OCI-M1 (cell line): ENCODE measurements at regions not wholly inside any gene's neighbourhood (a gene's known extent, or its start where the extent isn't known, plus 50 kb on each side); places are given as distances from the start of the nearest gene placed in this dataset.

Source experiments
- DNase-seq: peaks from one replicate; lab custom pipeline; 2025; lab: John Stamatoyannopoulos, UW

DNA sequence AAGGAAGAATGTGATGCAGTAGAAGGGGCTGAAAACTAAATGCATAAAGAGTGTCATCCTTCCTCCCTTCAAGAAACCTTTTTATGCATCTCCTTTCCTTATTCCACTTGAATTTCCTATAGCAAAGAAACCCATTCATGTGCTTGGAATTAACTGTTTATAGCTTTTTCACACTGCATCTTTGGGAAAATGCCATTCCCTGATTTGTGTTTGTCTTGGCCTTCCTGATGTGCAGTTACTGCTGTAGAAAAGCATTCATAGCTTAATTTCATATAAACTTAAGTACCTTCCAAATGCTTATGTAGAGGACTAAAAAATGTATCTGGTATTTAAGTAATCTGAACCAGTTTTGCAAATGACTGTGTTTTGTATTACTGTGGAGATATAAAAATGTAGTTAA is 61.8 kb downstream of the SDR9C7 start:
- no peak for DNase-seq

DNA sequence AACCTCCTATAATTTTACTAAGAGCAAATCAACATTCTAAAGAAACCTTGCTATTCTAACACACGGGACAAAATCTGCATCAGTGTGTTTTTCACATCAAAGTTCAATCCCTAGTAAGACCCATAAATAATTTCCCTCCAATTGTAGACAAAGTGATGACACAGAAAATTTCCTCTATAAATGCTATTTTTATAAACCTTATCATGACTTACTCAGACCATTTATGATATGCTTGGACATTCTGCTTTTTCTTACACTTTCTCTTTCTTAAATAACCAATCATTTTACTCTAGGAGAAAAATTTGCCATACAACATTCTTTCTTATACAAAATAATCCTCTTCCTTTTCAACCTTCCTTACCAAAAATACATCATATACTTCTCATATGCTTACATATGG is 67.0 kb downstream of the SDR9C7 start:
- DNase-seq = peak; percentile 62

DNA sequence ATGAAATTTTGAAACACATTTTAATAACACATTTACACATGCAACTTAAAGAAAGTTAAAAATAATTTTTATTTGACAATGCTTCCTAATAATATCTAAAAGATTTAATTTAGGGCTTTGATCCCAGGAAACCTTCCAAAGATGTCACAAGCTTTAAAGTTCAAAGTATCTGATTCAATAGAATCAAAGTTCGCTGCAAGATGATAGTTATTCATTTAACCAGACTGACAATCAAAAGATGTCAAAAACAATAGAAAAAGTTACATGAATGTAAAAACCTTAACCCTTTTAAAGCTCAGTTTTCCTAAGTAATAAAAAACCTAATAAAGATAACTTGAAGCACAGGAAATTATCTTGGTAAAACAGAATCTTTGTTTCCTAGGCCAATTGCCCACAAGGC is 67.7 kb downstream of the SDR9C7 start:
- DNase-seq = no peak

DNA sequence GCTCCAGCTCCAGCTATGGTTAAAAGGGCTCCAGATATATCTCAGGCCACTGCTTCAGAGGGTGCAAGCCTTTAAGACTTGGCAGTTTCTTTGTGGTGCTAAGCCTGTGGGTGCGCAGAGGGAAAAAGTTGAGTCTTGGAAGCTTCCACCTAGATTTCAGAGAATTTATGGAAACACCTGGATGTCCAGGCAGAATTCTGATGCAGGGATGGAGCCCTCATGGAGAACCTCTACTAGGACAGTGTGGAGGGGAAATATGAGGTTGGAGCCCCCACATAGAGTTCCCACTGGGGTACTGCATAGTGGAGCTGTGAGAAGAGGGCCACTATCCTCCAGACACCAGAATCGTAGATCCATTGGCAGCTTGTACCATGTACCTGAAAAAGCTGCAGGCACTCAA is 69.9 kb downstream of the SDR9C7 start:
- no peak for DNase-seq

DNA sequence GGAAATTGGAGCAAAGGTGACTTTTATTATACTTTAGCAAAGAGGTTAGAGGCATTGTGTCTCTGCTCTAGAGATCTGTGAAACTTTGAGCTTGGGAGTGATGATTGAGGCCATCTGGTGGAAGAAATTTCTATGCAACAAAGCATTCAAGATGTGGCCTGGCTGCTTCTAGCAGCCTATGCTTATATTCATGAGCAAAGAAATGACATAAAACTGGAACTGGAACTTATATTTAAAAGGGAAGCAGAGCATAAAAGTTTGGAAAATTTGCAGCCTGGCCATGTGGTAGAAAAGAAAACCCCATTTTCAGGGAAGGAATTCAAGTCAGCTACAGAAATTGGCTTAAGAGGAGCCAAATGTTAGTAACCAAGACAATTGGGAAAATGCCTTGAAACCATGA is 70.4 kb downstream of the SDR9C7 start:
- peak; percentile 33 for DNase-seq

DNA sequence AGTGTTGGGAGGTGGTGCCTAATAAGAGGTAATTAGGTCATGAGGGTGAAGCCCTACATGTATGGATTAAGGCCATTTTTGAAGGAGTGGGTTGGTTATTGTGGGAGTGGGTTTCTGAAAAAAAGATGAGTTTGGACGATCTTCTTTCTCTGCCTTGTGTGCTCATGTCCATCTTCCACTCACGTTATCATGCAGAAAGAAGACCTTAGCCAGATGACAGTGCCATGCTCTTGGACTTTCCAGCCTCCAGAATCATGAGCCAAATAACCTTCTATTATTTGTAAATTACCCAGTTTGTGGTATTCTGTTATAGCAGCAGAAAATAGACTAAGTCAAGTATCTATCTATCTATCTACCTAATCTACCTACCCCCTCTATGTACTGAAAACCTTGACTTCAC is 71.9 kb downstream of the SDR9C7 start:
- DNase-seq = no peak

DNA sequence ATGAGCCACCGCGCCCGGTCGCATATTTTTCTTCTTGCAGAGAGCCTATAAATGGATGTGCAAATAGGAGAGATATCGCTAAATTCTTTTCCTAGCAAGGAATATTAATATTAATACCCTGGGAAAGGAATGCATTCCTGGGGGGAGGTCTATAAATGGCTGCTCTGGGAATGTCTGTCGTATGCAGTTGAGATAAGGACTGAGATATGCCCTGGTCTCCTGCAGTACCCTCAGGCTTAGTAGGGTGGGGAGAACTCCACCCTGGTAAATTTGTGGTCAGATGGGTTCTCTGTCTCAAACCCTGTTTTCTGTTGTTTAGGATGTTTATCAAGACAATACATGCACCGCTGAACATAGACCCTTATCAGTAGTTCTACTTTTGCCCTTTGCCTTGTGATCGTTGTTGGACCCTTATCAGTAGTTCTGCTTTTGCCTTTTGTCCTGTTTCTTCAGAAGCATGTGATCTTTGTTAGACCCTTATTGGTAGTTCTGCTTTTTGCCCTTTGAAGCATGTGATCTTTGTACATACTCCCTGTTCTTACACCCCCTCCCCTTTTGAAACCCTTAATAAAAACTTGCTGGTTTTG is 80.7 kb downstream of the SDR9C7 start:
- DNase-seq = peak; percentile 89

DNA sequence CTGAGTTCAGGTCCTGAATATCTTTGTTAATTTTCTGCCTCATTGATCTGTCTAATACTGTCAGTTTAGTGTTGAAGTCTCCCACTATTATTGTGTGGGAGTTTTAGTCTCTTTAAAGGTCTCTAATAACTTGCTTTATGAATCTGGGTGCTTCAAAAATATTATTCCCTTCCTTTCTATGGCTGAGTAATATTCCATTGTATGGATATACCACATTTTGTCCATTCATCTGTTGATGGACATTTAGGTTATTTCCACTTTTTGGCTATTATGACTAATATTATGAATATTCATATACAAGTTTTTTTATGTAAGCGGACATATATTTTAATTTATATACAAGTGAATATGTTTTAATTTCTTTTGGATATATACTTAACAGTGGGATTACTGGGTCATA is 82.7 kb downstream of the SDR9C7 start:
- DNase-seq = no peak

DNA sequence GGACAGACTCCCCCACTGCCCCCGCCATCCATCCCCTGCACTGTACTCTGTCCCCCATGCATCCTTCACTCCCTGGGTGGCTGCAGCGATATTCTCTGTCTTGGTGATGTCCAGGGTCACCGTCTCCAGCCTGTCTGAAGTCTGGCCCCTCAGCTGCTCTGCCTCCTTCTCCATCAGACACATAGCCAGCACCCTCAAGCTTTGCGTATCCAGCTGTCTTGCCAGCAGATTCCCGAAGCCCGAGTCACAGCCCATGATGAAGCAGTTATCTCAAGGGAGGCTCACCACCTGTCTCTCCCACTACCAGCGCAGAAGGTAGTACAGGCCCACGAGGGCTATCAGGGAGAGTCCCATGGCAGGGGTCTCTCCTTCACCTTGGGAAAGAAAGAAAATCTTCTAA is 77.8 kb downstream of the HSD17B6 start:
- DNase-seq = no peak

DNA sequence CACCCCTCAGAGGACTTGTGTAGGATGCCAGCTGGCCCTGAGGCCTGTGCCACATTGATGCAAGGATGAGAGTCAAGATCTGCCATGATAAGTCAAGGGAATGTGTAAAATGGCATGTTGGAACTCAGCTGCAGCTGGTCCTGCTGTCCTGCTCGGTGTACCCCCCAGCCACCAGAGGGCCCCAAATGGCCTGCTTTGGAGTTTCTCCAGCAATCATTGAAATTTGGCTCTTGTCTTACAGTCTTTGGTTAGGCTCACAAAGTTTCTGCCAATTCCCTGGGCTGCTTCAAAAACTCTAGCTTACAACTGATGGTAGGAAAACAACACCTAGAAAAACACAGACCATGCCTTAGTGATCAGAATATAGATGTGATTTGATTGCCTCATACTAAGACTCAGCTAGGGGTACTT is 76.8 kb downstream of the HSD17B6 start:
- peak; percentile 88 for DNase-seq

DNA sequence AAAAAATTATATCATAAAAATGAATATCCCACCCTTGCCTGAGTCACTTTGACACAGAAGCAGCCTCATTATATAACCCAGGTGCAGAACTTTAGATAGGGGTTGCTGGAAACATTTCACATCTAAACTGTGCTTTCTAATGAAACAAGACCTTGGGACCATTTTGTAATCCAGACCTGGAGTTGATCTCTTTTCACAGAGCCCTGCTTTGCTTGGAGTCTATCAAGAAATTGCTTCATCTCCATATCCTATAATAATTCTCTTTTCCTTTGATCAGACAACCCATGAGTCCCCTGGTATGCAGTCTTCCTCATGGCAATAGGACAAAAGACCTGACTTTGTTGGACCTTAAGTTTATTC is 76.3 kb downstream of the HSD17B6 start:
- DNase-seq = no peak

DNA sequence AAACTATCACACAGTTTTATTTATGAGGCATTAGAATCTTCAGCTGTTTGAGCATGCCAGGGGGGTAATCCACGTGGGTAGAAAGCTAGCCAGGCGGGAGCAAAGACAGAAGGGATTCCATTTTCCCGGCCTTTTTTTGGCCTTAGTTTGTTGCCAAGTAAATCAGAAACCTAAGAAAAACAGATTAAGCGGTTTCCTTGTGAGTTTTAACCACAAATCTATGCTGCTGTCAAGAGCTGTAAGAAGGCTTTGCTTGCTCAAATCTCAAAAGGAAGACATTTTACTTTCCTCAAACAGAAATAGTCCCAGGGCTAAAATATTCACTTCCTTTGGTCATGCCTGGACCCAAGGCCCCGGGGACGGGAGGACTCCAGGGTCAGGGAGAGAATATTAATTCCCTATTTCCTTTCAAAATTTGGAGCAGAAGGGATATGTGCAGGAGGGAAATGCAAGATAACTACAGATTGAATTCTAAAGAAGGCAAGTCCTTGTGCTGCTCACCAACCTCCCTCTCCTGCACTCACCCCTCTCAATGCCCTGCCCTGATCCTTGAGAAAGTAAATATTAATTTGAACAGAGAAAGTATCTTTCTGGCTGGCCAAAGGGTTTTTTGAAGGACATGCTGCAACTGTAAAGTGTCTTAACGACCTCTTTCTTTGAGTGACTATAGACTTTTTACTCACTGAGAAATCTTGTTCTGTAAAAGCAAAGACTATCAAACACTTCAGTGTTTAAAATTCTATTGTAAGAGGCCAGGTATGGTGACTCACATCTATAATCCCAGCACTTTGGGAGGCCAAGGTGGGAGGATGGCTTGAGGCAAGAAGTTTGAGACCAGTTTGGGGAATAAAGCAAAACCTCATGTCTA is 75.7 kb downstream of the HSD17B6 start:
- no peak for DNase-seq
